GM12878 (cell line): ENCODE measurements at regions not wholly inside any gene's neighbourhood (a gene's known extent, or its start where the extent isn't known, plus 50 kb on each side); places are given as distances from the start of the nearest gene placed in this dataset.

Experiments
- CREM ChIP-seq: IDR thresholded peaks from 2 replicates; pipeline ENCODE4 v1.6.1; 2014; ENCODE audit warnings: antibody characterized with exemption, low read depth
- CTCF ChIP-seq, 3 experiments: IDR thresholded peaks in 2 of 3; conservative IDR thresholded peaks in 1 of 3; 2 replicates each; pipeline ENCODE4 v1.5.1; 2011; ENCODE audit warnings: low read depth in 3 of 3, low read length in 3 of 3, mild to moderate bottlenecking in 3 of 3, control low read depth in 2 of 3, moderate library complexity in 2 of 3, inconsistent platforms in 1 of 3, mixed read lengths in 1 of 3; ENCODE audit not compliant: control insufficient read depth in 2 of 3, insufficient read depth in 1 of 3; ENCODE audit errors: extremely low read depth in 1 of 3
- E2F8 ChIP-seq: fragments of 450-650 bp; IDR thresholded peaks from 2 replicates; pipeline ENCODE4 v1.6.1; 2018; ENCODE audit warnings: mild to moderate bottlenecking, low read depth, moderate library complexity; ENCODE audit not compliant: partially characterized antibody
- HDAC6 ChIP-seq: fragments of 200-600 bp; sonication (generic); IDR thresholded peaks from one replicate; pipeline ENCODE4 v1.8.0; 2017; ENCODE audit warnings: antibody characterized with exemption; ENCODE audit not compliant: unreplicated experiment
- PBX3 ChIP-seq: IDR thresholded peaks from 2 replicates; pipeline ENCODE4 v1.6.1; 2011; ENCODE audit warnings: mild to moderate bottlenecking, low read depth, low read length, moderate library complexity; ENCODE audit not compliant: insufficient replicate concordance
- POLR2AphosphoS5 ChIP-seq: IDR thresholded peaks from 2 replicates; pipeline ENCODE4 v1.6.1; 2011; ENCODE audit warnings: mild to moderate bottlenecking, low read length, inconsistent platforms
- RCOR1 ChIP-seq: conservative IDR thresholded peaks from 2 replicates; pipeline ENCODE4 v1.6.1; 2012; ENCODE audit warnings: low read depth, low read length, improper control_type of control experiment
- SREBF2 ChIP-seq: IDR thresholded peaks from 2 replicates; pipeline ENCODE4 v1.6.1; 2012; ENCODE audit warnings: mild to moderate bottlenecking, low read length
- SUZ12 ChIP-seq: fragments of 200-600 bp; sonication (generic); IDR thresholded peaks from one replicate; pipeline ENCODE4 v1.6.1; 2018; ENCODE audit warnings: antibody characterized with exemption, mild to moderate bottlenecking; ENCODE audit not compliant: unreplicated experiment

- TF ChIP-seq PBX3 (no peak), E2F8 (no peak), HDAC6 (no peak), POLR2AphosphoS5 (no peak), SREBF2 (no peak), CTCF (IDR thresholded peaks at IDR 0.05 in 2 of 3, conservative IDR thresholded peaks at IDR 0.05 in 1 of 3; ENCODE audit: control insufficient read depth in 2 of 3, extremely low read depth in 1 of 3, insufficient read depth in 1 of 3, low read depth in 3 of 3, low read length in 3 of 3) (no peak), SUZ12 (no peak), RCOR1 (no peak), CREM (no peak)
Measured at GRCh38 chr5:23029290-23029689, 176.1 kb upstream of the CDH12 start (continued).
